Cerebellar nuclear complex (tissue), 1 donor: ENCODE measurements at regions not wholly inside any gene's neighbourhood (a gene's known extent, or its start where the extent isn't known, plus 50 kb on each side); places are given as distances from the start of the nearest gene placed in this dataset.

Experiments
- DNase-seq, 2 experiments: peaks; one replicate each; lab custom pipeline; 2025; lab: John Stamatoyannopoulos, UW

DNA sequence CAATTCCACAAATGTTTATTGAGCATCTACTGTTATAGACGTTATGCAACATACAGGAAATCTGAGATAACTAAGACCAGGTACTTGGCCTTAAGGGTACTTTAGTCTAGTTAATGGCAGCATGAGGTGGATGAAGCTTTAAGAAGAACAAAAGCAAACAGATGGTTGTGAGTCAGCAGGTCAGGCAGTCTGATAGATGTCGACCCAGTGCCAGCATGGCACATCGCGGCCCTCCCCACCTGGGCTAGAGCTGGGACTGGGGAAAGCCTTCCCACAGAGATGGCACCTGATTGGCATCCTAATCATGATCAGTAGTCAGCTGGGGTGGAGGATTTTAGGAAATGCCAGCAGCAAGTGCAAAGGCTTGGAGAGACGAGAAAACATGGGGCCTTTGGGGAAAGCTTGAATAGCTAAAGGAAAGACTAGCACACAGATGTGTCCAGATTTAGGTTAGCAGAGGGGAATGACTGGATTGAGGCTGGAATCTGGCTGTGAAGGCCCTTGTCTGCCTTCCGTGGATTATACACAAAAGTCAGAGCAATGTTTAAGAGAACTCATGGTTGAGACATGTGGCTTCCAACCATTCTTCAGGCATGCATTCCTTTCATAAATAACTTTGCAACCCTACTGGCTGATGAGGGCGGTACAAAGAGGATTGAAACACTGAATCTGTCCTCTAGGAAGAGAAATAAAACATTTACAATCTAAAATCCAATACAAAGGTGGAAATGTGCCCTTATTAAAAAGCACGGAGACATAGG, 395.4 kb upstream of the WWC1 start:
- no peak for DNase-seq

DNA sequence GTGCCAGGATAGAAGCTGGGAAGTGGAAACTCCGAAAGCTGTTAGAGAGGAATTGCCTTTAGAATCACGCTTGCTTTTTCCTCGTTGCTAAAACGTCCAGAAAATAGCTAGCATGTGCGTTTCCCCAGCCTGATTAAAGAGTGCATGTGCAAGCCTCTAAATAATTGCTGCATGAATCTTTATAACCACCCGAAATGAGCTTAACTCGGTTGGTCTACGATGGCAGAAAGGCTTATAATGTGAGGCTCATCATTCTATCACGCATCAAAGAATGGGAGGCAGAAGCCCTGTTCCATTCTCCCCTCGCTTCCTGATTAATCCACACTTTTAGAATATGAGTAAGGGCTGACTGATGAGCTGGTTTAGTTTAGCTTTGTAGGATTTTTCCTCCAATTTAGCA, 394.6 kb upstream of the WWC1 start:
- DNase-seq: no peak

DNA sequence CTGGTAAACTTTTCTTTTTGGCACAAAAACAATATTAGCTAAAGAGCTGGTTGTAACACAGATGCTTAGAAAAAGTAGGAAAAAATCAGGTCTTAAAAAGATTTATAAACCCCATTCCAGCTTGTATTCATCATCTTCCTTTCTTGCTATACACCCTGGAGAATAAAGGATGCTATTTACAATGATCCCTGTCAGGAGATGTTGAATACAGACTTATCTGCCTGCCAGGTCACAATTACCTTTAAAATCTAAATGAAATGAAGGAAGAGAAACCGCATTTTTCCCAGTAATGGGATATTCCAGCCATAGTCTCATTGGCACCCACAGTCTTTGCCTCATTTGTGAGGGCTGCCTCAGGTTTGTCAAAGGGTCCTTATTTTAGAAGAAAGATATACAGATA, 394.1 kb upstream of the WWC1 start:
- DNase-seq: no peak

DNA sequence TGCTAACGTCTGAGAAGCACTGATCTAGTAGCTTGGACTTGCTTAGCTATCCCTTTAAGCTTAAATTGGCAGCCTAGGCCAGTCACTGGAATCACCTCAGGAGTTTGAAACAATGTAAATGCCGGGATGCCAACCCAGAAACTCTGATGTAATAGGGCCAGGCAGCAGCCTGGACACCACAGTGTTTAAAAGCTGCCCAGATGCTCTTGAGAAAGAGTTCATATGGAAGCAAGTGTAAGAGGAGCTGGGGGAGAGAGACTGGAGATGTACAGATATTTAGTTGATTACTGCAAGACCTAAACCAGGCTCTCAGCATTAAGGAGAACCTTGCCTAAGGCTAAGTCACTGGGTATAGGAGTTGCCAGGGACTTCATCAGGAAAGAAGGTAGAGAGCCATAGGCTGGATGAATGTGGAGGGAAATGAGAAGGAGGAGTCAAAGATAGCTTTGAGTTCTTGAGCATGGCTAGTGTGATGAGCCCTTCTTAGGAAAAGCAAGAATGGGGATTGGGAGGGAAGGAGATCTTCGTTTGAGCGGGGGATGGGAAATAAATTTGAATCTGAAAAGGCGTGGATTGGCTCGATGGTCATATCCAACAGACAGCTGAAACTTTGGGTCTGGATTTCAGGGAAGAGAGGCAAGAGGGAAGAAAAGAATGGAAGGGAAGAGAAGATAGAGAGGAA, 392.9 kb upstream of the WWC1 start:
- DNase-seq: no peak

DNA sequence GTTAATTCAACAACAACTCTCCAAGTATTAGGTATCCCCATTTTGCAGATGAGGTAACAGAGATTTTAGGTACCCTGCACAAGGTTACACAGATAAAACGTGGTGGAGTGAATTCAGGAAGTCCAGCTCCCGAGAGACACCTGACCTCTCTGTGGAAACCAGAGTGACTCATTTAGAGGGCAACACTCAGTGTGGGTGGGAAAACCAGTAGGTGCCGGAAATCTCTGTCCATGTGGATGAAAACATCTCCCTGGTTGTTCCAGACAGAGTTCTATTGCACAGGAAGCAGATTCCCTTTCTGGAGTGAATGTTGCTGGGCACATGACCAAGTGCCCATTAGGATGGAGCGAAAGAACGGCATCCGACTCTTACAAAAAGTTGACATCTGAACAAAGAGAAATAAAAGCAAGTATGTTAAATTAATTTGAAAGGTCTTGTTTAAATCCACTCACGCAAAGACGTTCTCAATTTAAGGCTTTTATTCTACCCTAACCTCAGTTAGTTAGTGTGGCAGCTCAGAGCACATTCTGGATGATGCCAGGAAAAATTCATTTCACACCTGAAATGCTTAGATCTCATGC, 391.9 kb upstream of the WWC1 start:
- no peak for DNase-seq

DNA sequence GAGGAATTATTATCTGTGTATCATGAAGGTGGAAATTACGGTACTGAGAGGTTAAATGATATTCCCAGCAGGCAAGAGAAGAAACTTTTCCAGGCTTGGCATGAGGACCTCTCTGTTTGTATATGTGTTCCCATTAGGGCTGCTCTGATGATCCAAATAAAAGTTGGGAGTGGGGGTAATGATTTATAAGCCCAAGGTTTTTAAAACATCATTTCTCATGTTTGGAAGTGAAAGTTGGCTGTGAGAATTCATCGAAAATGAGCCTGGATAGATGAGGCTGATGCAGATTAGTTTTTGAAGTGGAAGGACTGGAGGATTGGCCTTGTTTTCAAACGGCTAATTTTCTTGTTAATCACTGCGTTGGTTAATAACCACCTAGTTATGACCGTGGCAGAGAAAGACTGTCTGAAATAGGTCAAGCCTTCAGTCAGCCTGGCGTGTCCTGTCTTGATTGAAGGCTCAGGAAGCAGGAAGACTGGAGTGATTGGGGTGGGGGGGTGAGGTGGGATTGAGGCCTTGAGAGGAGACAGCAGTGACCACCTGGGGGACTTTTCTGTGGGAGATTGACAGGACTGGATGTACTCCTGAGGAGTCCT, 391.0 kb upstream of the WWC1 start:
- no peak for DNase-seq

DNA sequence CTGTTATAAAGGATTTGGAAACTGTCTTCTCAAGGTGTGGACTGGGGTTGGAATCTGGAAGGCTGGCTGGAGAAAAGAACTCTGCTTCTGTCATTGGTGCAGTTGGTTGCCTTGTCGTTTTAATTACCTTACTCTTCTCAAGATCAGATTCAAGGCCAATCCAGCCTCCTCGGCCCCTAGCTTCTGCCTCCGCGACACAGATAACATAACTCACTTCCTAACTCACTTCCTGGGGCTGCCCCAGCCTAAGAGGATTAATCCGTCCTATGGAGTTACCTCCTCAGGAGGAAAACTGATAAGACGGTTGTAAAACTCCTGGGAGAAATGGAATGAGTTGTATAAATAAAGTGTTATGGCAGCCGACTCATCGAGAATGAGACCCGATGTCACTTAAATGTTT, 389.1 kb upstream of the WWC1 start:
- DNase-seq: no peak

DNA sequence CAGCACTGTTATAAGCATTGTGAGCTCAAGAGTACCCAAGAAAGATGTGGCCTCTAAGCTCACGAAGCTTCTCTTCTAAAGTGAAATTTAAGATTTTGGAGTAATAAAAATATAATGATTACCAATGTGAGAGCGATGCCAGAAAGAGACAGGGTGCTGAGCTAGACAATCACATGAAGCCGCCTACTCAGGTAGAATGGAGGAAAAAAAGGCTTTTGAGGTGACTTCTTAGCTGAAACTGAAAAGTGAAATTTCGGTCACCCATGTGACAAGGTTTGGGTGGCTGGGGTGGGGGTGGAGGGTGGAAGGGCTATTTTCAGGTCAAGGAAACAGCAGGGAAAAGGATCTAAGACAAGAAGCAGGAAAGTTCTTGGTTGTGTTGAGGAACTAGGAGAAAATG, 388.2 kb upstream of the WWC1 start:
- DNase-seq: no peak

DNA sequence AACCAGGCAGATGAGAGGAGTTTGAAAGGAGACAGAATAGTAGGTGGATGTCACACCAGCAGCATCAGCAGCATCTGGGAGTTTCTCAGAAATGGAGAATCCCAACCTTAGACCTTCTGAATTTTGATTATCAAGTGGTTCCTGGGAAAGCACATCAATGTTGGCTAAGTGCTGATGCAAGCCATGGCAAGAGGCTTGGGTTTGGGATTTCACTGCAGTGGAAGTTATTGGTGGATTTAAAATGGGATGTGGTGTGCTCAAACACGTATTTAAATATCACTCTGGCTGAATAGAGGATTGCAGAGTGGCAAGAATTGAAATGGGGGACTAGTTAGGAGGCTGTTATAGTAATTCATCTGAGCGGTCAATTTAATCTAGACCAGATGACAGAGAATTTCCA, 387.8 kb upstream of the WWC1 start:
- no peak for DNase-seq

DNA sequence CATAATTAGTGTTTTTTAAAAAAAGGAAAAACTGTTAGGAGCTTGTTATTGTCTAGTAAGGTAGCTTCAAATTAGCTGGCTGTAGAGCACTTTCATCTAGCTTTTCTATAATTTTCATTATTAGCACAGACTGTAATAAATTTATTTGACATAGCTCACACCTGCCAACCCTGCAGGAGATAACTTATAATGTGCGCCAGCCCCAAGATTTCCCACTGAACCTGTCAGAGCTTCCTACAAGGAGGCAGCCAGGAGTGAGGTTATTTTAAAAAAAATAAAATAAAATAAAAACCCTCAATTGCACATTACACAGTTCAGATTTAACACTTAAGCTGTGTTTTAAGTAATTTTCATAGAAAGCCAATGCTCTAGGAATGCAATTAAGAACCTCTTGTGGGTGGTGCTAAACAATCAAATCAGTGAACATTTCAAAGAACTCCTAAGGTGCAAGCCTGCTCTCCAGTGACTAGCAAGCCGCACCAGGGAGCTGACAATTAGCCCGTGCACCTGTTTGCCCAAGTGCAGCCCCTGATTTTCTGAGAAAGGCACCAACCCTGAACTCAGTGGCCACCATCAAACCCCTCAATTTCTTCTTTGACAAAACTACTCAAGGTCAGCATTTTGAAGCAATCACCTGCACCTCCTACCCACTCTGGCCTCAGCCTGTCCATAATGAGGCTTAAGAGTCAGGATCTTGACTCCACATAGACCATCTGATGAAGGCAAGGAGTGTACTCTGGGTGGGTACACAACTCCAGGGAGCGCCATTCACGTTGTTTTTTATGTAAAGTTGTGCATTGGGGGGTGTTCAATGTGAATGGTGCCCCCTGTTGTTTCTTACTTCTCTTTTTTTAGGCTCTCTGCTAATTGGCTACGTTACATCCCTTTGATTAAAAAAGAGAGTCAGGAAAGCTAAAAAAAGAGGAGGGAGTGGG, 385.3 kb upstream of the WWC1 start:
- DNase-seq: no peak

DNA sequence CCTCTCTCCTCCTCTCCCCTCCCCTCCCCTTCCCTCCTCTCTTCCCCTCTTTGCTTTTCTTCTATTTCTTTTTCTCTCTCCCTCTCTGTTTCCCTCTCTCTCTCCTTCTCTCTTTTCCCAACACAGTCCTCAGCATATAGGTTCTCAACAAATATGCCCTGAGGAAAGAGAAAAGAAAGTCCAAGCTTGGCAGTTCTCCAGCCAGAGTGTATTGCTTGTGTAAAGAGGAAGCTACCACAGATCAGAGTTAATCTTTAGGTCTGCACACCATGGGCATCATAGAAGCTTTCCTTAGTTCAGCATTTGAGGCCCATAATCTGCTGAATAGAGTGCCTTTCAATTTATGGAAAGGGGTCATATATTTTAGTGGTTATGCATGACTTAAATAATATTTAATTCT, 382.8 kb upstream of the WWC1 start:
- no peak for DNase-seq

DNA sequence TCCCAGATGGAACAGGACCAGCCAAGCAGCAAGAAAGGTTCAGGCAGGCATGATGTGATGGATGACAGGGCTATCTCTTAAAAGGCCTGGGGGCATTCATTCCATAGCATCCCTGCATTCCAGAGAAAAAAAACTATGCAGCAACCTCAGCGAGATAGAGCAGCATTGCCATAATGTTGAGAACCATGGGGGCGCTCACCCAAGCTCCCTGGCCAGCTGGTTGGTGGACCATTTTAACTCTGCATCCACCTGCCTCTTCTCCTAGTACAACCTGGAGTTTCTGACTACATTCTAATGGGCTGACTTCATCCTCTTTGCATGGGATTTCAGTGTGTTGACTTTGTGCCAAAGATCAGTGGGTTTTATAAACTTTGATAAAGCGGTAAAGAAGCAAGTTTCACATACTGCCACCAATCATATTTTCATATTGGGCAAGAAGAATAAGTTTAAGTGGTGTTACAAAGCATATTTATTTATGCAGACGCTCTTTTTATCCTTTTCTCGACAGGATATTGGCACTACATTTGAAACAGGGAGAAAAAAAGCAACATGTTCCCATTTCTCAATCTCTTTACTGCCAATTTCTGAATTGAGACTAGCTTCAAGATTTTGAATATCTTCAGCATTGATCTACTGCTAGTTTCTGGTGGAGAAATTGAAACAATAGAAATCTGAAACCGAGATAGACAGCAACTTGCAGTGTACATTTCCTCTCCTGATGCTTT, 378.3 kb upstream of the WWC1 start:
- no peak for DNase-seq

DNA sequence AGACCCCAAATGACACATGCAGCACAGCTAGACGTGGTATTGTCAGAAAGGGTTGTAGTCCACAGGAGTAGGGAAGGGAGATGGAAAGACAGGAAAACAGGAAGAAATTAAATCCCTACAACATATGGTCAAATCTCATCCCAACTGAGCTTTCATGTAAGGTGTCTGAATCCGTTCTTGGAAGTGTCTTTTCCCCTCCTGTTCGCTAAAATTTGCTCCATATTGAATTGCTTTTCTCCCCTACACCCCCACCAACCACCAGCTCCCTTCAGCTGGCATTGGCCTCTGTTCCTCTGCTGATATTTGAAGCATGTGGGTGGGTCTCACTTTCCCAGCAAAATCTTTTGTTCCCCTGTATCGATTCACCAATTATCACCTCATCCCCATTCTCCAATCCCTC, 376.2 kb upstream of the WWC1 start:
- no peak for DNase-seq

DNA sequence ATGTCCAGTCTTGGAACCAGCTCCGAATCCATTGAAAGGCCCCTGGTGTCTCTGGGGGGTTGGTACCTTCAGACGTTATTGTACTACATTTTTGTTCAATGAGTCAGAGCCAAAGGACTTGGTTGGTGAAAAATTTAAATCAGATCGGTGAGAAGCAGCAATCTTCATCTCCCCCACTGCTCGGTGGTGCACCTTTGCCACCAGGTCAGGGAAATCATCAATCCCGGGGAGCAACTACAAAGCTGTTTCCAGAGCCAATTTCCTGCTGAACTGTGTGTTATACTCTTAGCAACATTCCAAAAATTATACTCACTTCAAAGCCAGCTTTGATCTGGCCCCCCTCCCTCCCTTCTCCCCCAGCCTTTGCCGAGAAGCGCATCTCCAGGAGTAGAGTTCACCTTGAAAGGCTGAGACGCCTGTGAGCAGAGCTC, 375.2 kb upstream of the WWC1 start:
- DNase-seq: no peak

DNA sequence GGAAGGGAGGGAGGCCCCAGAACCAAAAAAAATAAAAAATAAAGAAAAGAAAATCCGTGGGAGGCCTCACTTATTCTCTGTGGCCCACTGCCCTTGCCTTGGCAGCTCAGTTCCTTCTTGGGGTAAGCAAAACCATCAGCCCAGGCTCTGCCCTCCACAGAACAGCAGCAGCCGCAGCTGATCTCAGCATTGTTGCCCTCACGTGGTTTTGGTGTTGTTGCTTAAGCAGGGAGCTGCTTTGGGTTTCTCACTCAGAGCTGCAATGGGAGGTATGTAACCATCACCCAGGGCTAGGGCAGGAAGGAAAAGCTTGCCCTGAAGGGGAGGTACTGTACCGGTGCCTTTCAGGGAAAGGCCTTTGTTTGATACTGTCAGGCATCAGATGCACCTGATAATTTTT, 374.7 kb upstream of the WWC1 start:
- no peak for DNase-seq

DNA sequence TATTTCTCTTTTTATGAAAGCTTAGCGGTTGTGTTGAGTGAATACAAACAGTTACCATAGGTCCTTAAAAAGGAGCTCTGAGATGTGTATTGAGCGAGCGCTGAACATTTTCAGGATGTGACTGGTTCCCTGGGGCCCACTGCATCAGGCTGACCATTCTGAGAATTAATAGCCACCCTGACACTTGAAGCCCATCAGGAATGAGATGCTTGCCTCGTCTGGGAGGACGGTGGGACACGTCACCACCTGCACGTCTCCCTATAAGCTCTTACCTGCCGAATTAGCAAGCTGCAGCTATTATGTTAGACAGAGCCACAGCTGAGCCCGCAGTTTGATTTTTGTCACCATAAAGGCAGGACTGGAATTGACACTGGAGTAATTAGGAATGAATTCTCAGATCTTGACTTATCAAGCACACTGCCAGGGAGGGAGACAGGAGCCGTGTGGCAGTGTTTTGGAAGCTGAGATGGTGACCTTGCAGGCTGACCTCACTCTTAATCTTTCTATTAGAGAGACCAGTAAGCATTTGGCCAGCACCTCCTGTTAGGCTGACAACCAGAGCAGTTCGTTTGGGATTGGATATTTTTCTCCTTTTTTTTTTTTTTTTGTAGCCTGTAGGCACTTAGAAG, 373.1 kb upstream of the WWC1 start:
- DNase-seq: no peak

DNA sequence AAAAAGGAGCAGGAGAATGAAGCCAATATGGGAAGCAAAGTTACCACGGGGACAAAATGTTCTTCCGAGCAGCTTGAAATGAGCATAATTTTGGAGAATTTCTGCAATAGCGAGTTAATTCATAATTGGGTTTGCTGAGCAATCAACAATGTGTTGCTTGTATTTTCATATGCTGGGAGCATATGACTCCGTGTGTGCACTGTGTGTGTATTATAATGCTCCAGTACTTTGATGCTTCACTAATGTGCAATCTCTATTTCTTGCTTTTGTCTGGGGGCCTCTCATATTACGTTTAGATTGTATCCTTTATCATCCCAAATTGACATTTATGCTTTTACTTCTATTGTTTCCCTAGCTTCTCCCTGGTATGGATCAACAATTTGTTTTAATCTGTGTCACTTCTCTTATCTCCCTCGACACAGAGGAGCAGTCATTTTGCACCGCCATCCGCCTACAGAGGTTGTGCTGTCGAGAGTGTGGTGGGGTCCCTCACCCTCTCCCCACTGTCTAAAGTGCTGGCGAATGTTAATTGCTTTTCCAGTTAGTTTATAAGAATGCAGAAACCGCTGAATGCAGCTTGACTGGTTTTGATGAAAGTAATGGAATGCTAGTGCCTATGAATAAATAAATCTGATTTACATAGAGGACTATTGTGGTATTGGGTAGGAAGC, 372.5 kb upstream of the WWC1 start:
- DNase-seq: no peak

DNA sequence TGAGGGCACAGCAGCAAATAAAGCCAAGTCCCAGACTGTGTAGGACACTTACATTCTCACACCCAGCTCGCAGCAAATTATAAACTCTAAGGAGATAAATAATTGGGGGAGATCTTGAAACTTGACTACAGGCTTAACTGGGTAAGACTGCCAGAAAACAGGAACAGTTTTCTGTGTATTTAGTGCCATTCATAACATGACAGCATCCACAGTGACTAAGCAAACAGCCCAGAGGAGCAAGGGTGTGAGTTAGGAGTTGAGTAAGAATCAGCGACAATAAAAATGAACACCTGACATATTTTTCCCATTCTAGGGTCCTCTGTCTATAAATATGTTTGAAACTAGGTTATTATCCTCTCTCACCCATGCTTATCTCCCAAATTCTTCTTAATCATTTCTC, 370.9 kb upstream of the WWC1 start:
- no peak for DNase-seq

DNA sequence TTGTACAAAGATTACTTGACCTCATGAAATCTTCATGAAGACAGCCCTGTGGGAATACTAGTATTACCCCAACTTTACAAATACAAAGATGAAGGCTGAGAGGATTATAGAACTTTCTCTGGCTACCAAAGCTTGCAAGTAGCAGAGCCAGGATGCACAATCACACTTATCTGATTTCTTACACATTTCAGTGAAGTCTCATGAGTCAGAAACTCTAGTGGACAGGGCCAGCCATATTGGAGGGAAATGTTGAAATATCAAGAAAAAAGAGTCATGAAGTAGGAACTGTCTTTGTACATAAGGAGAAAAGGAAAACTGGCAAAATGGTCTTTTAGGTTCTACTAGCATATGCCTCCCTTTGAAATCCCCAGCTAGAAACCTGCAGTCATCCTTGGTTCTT, 369.6 kb upstream of the WWC1 start:
- DNase-seq: no peak

DNA sequence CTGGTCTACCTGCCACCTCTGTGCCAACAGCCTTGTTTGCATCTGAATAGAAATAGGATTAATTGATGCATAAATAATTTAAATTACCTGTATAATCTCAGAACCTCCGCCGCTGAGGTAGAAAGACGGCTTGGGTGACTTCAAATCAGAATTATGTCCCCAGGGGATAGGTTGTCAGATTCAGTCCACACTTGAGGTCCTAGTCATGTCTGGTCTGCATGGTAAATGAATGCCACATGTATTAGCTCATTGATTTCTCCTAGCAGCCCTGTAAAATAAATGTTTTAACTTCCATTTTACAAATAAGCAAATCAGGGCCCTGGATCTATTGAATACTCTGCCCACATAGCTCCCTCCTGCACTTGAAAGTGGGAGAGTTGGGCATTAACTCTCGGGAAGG, 368.0 kb upstream of the WWC1 start:
- DNase-seq: no peak
